Right atrium auricular region (tissue), 2 donors: ENCODE measurements at regions not wholly inside any gene's neighbourhood (a gene's known extent, or its start where the extent isn't known, plus 50 kb on each side); places are given as distances from the start of the nearest gene placed in this dataset.

ENCODE experiments used
- DNase-seq: peaks from one replicate; pipeline ENCODE4 v3.0.0-alpha.2; 2019; ENCODE audit warnings: low spot score
- H3K27ac ChIP-seq, 2 donors: fragments of 200-600 bp; sonication (generic); 1 replicate in 1 of 2; 2 replicates in 1 of 2; pipeline ENCODE4 v1.5.1; 2016 to 2019
- H3K27me3 ChIP-seq, 2 donors: fragments of 200-600 bp; sonication (generic); one replicate each; pipeline versions ENCODE4 v1.5.1 to v1.6.0; 2017 to 2019
- H3K36me3 ChIP-seq: fragments of 200-600 bp; sonication (generic); one replicate; pipeline ENCODE4 v1.5.1; 2016
- H3K4me1 ChIP-seq, 2 donors: fragments of 200-600 bp; sonication (generic); one replicate each; pipeline versions ENCODE4 v1.5.1 to v1.6.0; 2017 to 2019
- H3K4me3 ChIP-seq, 2 donors: fragments of 200-600 bp; sonication (generic); 1 replicate in 1 of 2; 2 replicates in 1 of 2; pipeline ENCODE4 v1.5.1; 2017 to 2019; ENCODE audit warnings: mild to moderate bottlenecking in 1 of 2, moderate library complexity in 1 of 2
- H3K9me3 ChIP-seq, 2 donors: fragments of 200-600 bp; sonication (generic); one replicate each; pipeline ENCODE4 v1.5.1; 2019
- CTCF ChIP-seq, 2 donors: fragments of 200-600 bp; sonication (generic); IDR thresholded peaks; one replicate each; pipeline ENCODE4 v1.5.1; 2019; ENCODE audit warnings: antibody characterized with exemption in 2 of 2

- no peak for TF ChIP-seq CTCF (IDR thresholded peaks at IDR 0.05)
- Histone ChIP-seq H3K27me3 (no peaks in the 10 kb centered on the region), H3K9me3 (no peaks in the 10 kb centered on the region), H3K4me3 (no peak overlapping the region), H3K36me3 (no peaks in the 10 kb centered on the region), H3K4me1 (peaks cover 0 to 4% of the 10 kb centered on the region in 2 donors), H3K27ac (peak overlapping the region in 1 of 2 donors; percentile 20)
- no peak for DNase-seq
These were observed 476.3 kb upstream of the ZNF608 start for GRCh38 chr5:125222597-125223240.

GRCh38 chr5:125225424-125225823 is 479.0 kb upstream of the ZNF608 start:
- H3K9me3 ChIP-seq: no peaks in the 10 kb centered on the region
- TF ChIP-seq CTCF (IDR thresholded peaks at IDR 0.05): no peak
- no peak overlapping the region for H3K4me3 ChIP-seq
- peaks cover 0 to 4% of the 10 kb centered on the region in 2 donors for H3K4me1 ChIP-seq
- H3K36me3 ChIP-seq: no peaks in the 10 kb centered on the region
- H3K27ac ChIP-seq: no peak overlapping the region
- H3K27me3 ChIP-seq: no peaks in the 10 kb centered on the region
- no peak for DNase-seq

GRCh38 chr5:125226825-125227224 is 480.4 kb upstream of the ZNF608 start:
- H3K36me3 ChIP-seq: no peaks in the 10 kb centered on the region
- H3K9me3 ChIP-seq: no peaks in the 10 kb centered on the region
- TF ChIP-seq CTCF (IDR thresholded peaks at IDR 0.05): no peak
- H3K4me3 ChIP-seq: no peak overlapping the region
- DNase-seq: no peak
- H3K4me1 ChIP-seq: peaks cover 0 to 4% of the 10 kb centered on the region in 2 donors
- no peaks in the 10 kb centered on the region for H3K27me3 ChIP-seq
- H3K27ac ChIP-seq: no peak overlapping the region

- no peaks in the 10 kb centered on the region for H3K9me3 ChIP-seq
- H3K36me3 ChIP-seq: no peaks in the 10 kb centered on the region
- H3K4me1 ChIP-seq: peaks cover 0 to 2% of the 10 kb centered on the region in 2 donors
- no peak overlapping the region for H3K27ac ChIP-seq
- TF ChIP-seq CTCF (IDR thresholded peaks at IDR 0.05): peak; percentile 8 to 55
- no peak for DNase-seq
- no peaks in the 10 kb centered on the region for H3K27me3 ChIP-seq
- no peak overlapping the region for H3K4me3 ChIP-seq
These were observed 481.1 kb upstream of the ZNF608 start for GRCh38 chr5:125227333-125228095.

GRCh38 chr5:125228363-125229070 is 482.1 kb upstream of the ZNF608 start:
- Histone ChIP-seq H3K36me3 (no peaks in the 10 kb centered on the region), H3K4me1 (no peaks in the 10 kb centered on the region), H3K27ac (no peak overlapping the region), H3K27me3 (no peaks in the 10 kb centered on the region), H3K4me3 (no peak overlapping the region), H3K9me3 (no peaks in the 10 kb centered on the region)
- no peak for DNase-seq
- no peak for TF ChIP-seq CTCF (IDR thresholded peaks at IDR 0.05)
